ENCODE measurements at regions not wholly inside any gene's neighbourhood (a gene's known extent, or its start where the extent isn't known, plus 50 kb on each side); places are given as distances from the start of the nearest gene placed in this dataset.

DNA sequence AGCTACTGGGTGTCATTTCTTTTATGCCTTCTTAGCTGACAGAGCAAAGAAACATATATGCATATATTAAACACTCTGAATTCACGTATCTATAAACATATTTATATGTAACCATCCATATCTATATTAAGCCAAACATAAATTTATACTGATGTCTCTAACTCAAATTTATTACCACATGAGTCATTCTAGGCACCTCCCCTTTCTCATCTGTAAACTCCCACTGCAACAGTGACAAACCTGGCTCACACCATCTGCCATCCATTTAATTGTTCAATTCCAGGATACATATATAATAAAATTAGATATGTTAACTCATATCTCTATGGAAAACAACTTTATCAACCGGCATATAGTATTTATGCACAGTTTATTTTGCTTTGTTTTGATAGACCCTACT is 722.3 kb downstream of the SORCS1 start:
- 77% methylated on average over 2 of the region's 2 CpGs for WGBS (ENCODE audit: low lambda C conversion rate, missing lambda C conversion rate)
- Histone ChIP-seq H3K4me2 (no peak overlapping the region), H3K79me2 (no peaks in the 10 kb centered on the region), H3K9me3 (ENCODE audit: low read depth) (no peaks in the 10 kb centered on the region), H2AFZ (no peak overlapping the region), H3K36me3 (replicated peaks; ENCODE audit: insufficient read depth, low read depth) (no peaks in the 10 kb centered on the region), H3K4me3 (no peak overlapping the region), H3K27ac (no peak overlapping the region), H4K20me1 (ENCODE audit: insufficient read depth, poor library complexity, severe bottlenecking) (no peaks in the 10 kb centered on the region), H3K27me3 (no peaks in the 10 kb centered on the region), H3K4me1 (ENCODE audit: insufficient read depth) (no peaks in the 10 kb centered on the region), H3K9me2 (replicated peaks; ENCODE audit: insufficient read depth) (no peaks in the 10 kb centered on the region)
- no peak for DNase-seq (ENCODE audit: low spot score)
- TF ChIP-seq, protein P1, sequence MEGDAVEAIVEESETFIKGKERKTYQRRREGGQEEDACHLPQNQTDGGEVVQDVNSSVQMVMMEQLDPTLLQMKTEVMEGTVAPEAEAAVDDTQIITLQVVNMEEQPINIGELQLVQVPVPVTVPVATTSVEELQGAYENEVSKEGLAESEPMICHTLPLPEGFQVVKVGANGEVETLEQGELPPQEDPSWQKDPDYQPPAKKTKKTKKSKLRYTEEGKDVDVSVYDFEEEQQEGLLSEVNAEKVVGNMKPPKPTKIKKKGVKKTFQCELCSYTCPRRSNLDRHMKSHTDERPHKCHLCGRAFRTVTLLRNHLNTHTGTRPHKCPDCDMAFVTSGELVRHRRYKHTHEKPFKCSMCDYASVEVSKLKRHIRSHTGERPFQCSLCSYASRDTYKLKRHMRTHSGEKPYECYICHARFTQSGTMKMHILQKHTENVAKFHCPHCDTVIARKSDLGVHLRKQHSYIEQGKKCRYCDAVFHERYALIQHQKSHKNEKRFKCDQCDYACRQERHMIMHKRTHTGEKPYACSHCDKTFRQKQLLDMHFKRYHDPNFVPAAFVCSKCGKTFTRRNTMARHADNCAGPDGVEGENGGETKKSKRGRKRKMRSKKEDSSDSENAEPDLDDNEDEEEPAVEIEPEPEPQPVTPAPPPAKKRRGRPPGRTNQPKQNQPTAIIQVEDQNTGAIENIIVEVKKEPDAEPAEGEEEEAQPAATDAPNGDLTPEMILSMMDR (IDR thresholded peaks at IDR 0.05; ENCODE audit: poor library complexity), result no peak
- no peak for TF ChIP-seq EZH2phosphoT487 (IDR thresholded peaks at IDR 0.05; ENCODE audit: low read depth, severe bottlenecking, unreplicated experiment)
- TF ChIP-seq EZH2 (IDR thresholded peaks at IDR 0.05; ENCODE audit: borderline replicate concordance), result no peak

DNA sequence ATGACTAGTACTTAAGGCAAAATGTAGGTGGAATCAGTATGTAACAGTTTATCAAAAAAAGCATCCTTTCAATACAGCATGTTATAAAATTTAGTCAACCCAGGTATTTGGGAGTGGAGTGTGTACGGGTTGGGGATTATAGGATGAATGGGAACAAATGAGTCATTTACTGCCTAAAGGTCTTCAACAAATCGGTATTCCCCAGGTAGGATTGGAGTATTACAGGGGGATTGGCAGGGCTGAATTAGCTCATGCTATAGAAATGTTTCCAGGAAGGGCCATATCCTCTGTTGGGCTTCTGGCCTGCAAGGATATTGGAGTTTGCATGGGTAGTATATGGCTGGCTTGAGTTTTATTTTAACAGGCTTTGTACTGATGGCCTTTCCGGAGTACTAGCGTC is 723.7 kb downstream of the SORCS1 start:
- 77% methylated on average over 4 of the region's 4 CpGs for WGBS (ENCODE audit: low lambda C conversion rate, missing lambda C conversion rate)

DNA sequence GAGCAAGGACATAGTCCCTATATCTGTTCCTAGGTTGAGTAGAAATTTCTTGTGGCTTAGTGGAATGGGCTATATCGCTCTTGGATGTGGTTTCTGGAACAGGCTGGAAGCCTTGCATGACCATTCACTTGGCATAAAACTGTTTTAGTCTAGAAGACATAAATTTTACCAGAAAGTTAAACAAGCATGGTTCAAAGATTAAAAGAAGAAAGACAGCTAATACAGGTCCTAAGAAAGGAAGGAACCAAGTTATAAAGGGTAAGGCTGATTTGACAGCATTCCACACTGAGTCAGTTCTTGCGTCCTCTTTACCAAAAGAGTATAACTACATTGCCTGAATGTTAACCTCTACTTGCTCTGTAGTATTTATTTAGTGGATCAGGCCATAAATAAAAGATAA is 724.2 kb downstream of the SORCS1 start:
- no peaks in the 10 kb centered on the region for H4K20me1 ChIP-seq (ENCODE audit: insufficient read depth, poor library complexity, severe bottlenecking)
- no peaks in the 10 kb centered on the region for H3K9me3 ChIP-seq (ENCODE audit: low read depth)
- TF ChIP-seq, protein P1 (IDR thresholded peaks at IDR 0.05; ENCODE audit: poor library complexity), result no peak
- no peak for TF ChIP-seq EZH2phosphoT487 (IDR thresholded peaks at IDR 0.05; ENCODE audit: low read depth, severe bottlenecking, unreplicated experiment)
- no peak for TF ChIP-seq EZH2 (IDR thresholded peaks at IDR 0.05; ENCODE audit: borderline replicate concordance)
- no peaks in the 10 kb centered on the region for H3K4me1 ChIP-seq (ENCODE audit: insufficient read depth)
- DNase-seq (ENCODE audit: low spot score), result no peak
- H3K9me2 ChIP-seq (replicated peaks; ENCODE audit: insufficient read depth), result no peaks in the 10 kb centered on the region
- no peak overlapping the region for H3K4me2 ChIP-seq
- H2AFZ ChIP-seq, result no peak overlapping the region
- no peaks in the 10 kb centered on the region for H3K36me3 ChIP-seq (replicated peaks; ENCODE audit: insufficient read depth, low read depth)
- H3K4me3 ChIP-seq, result no peak overlapping the region
- WGBS (ENCODE audit: low lambda C conversion rate, missing lambda C conversion rate), result 87% methylated on average over 2 of the region's 2 CpGs
- no peaks in the 10 kb centered on the region for H3K27me3 ChIP-seq
- H3K79me2 ChIP-seq, result no peaks in the 10 kb centered on the region
- no peak overlapping the region for H3K27ac ChIP-seq

More for the DNA sequence above, 723.7 kb downstream of the SORCS1 start:
- no peak overlapping the region for H3K4me2 ChIP-seq
- DNase-seq (ENCODE audit: low spot score), result no peak
- no peaks in the 10 kb centered on the region for H3K9me3 ChIP-seq (ENCODE audit: low read depth)
- H3K9me2 ChIP-seq (replicated peaks; ENCODE audit: insufficient read depth), result no peaks in the 10 kb centered on the region
- H3K79me2 ChIP-seq, result no peaks in the 10 kb centered on the region
- no peaks in the 10 kb centered on the region for H3K36me3 ChIP-seq (replicated peaks; ENCODE audit: insufficient read depth, low read depth)
- H3K4me3 ChIP-seq, result no peak overlapping the region
- TF ChIP-seq, protein P1 (IDR thresholded peaks at IDR 0.05; ENCODE audit: poor library complexity), result no peak
- TF ChIP-seq EZH2phosphoT487 (IDR thresholded peaks at IDR 0.05; ENCODE audit: low read depth, severe bottlenecking, unreplicated experiment), result no peak
- TF ChIP-seq EZH2 (IDR thresholded peaks at IDR 0.05; ENCODE audit: borderline replicate concordance), result no peak
- no peaks in the 10 kb centered on the region for H4K20me1 ChIP-seq (ENCODE audit: insufficient read depth, poor library complexity, severe bottlenecking)
- no peak overlapping the region for H2AFZ ChIP-seq
- no peak overlapping the region for H3K27ac ChIP-seq
- no peaks in the 10 kb centered on the region for H3K4me1 ChIP-seq (ENCODE audit: insufficient read depth)
- H3K27me3 ChIP-seq, result no peaks in the 10 kb centered on the region

DNA sequence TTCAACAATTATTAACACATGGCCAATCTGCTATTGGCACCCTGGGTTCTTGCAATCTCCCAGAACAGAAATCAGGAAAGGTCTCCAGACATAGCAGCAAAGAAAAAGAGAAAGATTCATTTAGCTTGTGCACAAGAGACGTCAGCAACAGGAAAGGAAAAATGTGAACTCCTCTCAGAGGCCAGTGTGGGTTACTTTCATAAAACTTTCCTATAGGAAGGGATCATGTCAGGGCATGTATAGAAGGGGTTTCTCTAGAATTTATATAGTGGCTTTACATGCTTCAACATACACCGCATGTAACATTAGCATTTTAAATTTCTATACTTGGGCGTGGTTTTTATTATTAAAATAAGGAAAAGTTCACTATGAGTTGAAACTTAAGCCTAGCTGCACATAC is 725.1 kb downstream of the SORCS1 start:
- TF ChIP-seq, protein P1 (IDR thresholded peaks at IDR 0.05; ENCODE audit: poor library complexity), result no peak
- TF ChIP-seq EZH2 (IDR thresholded peaks at IDR 0.05; ENCODE audit: borderline replicate concordance), result no peak
- TF ChIP-seq EZH2phosphoT487 (IDR thresholded peaks at IDR 0.05; ENCODE audit: low read depth, severe bottlenecking, unreplicated experiment), result no peak
- Histone ChIP-seq H3K79me2 (no peaks in the 10 kb centered on the region), H3K27me3 (no peaks in the 10 kb centered on the region), H3K4me3 (no peak overlapping the region), H3K9me3 (ENCODE audit: low read depth) (no peaks in the 10 kb centered on the region), H3K4me1 (ENCODE audit: insufficient read depth) (no peaks in the 10 kb centered on the region), H2AFZ (no peak overlapping the region), H3K27ac (no peak overlapping the region), H3K4me2 (no peak overlapping the region), H3K36me3 (replicated peaks; ENCODE audit: insufficient read depth, low read depth) (no peaks in the 10 kb centered on the region), H3K9me2 (replicated peaks; ENCODE audit: insufficient read depth) (no peaks in the 10 kb centered on the region), H4K20me1 (ENCODE audit: insufficient read depth, poor library complexity, severe bottlenecking) (no peaks in the 10 kb centered on the region)
- 87% methylated on average over 3 of the region's 3 CpGs for WGBS (ENCODE audit: low lambda C conversion rate, missing lambda C conversion rate)
- DNase-seq (ENCODE audit: low spot score), result no peak
